Hepatocyte (in vitro differentiated cells): ENCODE measurements at regions not wholly inside any gene's neighbourhood (a gene's known extent, or its start where the extent isn't known, plus 50 kb on each side); places are given as distances from the start of the nearest gene placed in this dataset.

Experiments
- CTCF ChIP-seq: fragments of 200-600 bp; sonication (generic); IDR thresholded peaks from 2 replicates; pipeline ENCODE4 v1.5.1; 2016; ENCODE audit warnings: antibody characterized with exemption, mild to moderate bottlenecking; ENCODE audit not compliant: poor library complexity
- EZH2 ChIP-seq: fragments of 200-600 bp; sonication (generic); IDR thresholded peaks from 2 replicates; pipeline ENCODE4 v1.6.1; 2016; ENCODE audit warnings: antibody characterized with exemption, mild to moderate bottlenecking, borderline replicate concordance
- EZH2phosphoT487 ChIP-seq: fragments of 200-600 bp; sonication (generic); IDR thresholded peaks from one replicate; pipeline ENCODE4 v1.6.1; 2018; ENCODE audit warnings: antibody characterized with exemption, mild to moderate bottlenecking, low read depth, moderate library complexity; ENCODE audit not compliant: unreplicated experiment, severe bottlenecking

- no peak for TF ChIP-seq CTCF
- TF ChIP-seq EZH2phosphoT487 = no peak
- TF ChIP-seq EZH2 = no peak
Measured at GRCh38 chr7:131241386-131241785, 86.3 kb upstream of the MKLN1 start.
